ENCODE measurements at regions not wholly inside any gene's neighbourhood (a gene's known extent, or its start where the extent isn't known, plus 50 kb on each side); places are given as distances from the start of the nearest gene placed in this dataset.
A peak's percentile ranks its signal among the peaks of the same experiment; 100 is the strongest.

- no peak overlapping the region for H4K5ac ChIP-seq (ENCODE audit: insufficient read length, low read depth, low read length)
- TF ChIP-seq CTCF (conservative IDR thresholded peaks at IDR 0.05) = no peak
- H3K9ac ChIP-seq (ENCODE audit: extremely low read depth, insufficient read length, low read length) = no peak overlapping the region
- H3T11ph ChIP-seq (ENCODE audit: low read length) = no peak overlapping the region
- no peak overlapping the region for H3K4me2 ChIP-seq (ENCODE audit: insufficient read depth, insufficient read length, low read length)
- Mint-ChIP-seq H3K27me3 (ENCODE audit: low read depth) (peaks cover 2% of the 10 kb centered on the region; the same call in 1 of the 2 replicates), H3K27ac (peak overlapping the region in 1 of 3 experiments; percentile 41; a peak in 1 of 7 replicates), H3K9me3 (peaks cover 0 to 1% of the 10 kb centered on the region in 2 experiments; a peak in 2 of 5 replicates), H3K4me1 (peaks cover 28 to 29% of the 10 kb centered on the region in 2 experiments), H3K4me3 (no peak overlapping the region), H3K36me3 (ENCODE audit: insufficient read depth in 1 of 3, low read depth in 3 of 3) (no peaks in the 10 kb centered on the region)
- H2AFZ ChIP-seq (ENCODE audit: low read length) = no peak overlapping the region
- H3K9me3 ChIP-seq (ENCODE audit: control insufficient read depth, low read depth, low read length) = no peaks in the 10 kb centered on the region
- no peak overlapping the region for H3K56ac ChIP-seq (ENCODE audit: insufficient read length, low read depth, low read length)
- no peak overlapping the region for H3K14ac ChIP-seq (ENCODE audit: insufficient read depth, low read length)
- H3K23ac ChIP-seq (ENCODE audit: insufficient read length, low read depth, low read length) = no peak overlapping the region
- H2BK20ac ChIP-seq (ENCODE audit: low read depth, low read length, poor library complexity, severe bottlenecking) = no peak overlapping the region
- H3K79me1 ChIP-seq (ENCODE audit: insufficient read depth, low read depth, low read length, poor library complexity, severe bottlenecking) = no peaks in the 10 kb centered on the region
- no peak overlapping the region for H4K91ac ChIP-seq (ENCODE audit: insufficient read length, low read depth, low read length)
- H2BK15ac ChIP-seq (ENCODE audit: low read depth, low read length) = no peak overlapping the region
- no CpG with 5 or more reads among the region's 14 CpGs for WGBS (ENCODE audit: extremely low coverage, insufficient read length, low lambda C conversion rate)
- peaks cover 3% of the 10 kb centered on the region; the same call in 1 of the 2 replicates for H3K4me1 ChIP-seq (ENCODE audit: insufficient read depth, low read length)
- H3K27me3 ChIP-seq (ENCODE audit: insufficient read depth, low read length) = no peaks in the 10 kb centered on the region
- H3K79me2 ChIP-seq (ENCODE audit: insufficient read depth, low read length) = no peaks in the 10 kb centered on the region
- H4K8ac ChIP-seq (replicated peaks; ENCODE audit: insufficient read length, low read depth, low read length) = no peak overlapping the region
- DNase-seq = no peak
- H3K27ac ChIP-seq (ENCODE audit: insufficient read length, low read depth, low read length) = no peak overlapping the region
- H2BK5ac ChIP-seq (ENCODE audit: insufficient read length, low read length) = no peak overlapping the region
- H2AK5ac ChIP-seq (ENCODE audit: insufficient read length, low read length) = no peak overlapping the region
- no peaks in the 10 kb centered on the region for H4K20me1 ChIP-seq (ENCODE audit: control insufficient read depth, insufficient read depth, insufficient read length)
- no peak overlapping the region for H2BK12ac ChIP-seq (ENCODE audit: insufficient read length, low read depth, low read length)
- H2BK120ac ChIP-seq (ENCODE audit: low read depth, low read length, poor library complexity, severe bottlenecking) = no peak overlapping the region
- H3K18ac ChIP-seq (ENCODE audit: insufficient read length, low read depth, low read length) = no peak overlapping the region
- no peaks in the 10 kb centered on the region for H3K23me2 ChIP-seq (ENCODE audit: insufficient read length, low read depth, low read length, poor library complexity, severe bottlenecking)
- H3K4ac ChIP-seq (ENCODE audit: low read depth, low read length) = no peak overlapping the region
Measured at GRCh38 chr18:76545433-76546087, 50.5 kb upstream of the ZNF516 start.
